IMR-90 (cell line): ENCODE measurements at regions not wholly inside any gene's neighbourhood (a gene's known extent, or its start where the extent isn't known, plus 50 kb on each side); places are given as distances from the start of the nearest gene placed in this dataset.

Experiments
- CEBPB ChIP-seq: IDR thresholded peaks from 2 replicates; pipeline ENCODE4 v1.6.1; 2012; ENCODE audit warnings: low read depth, low read length, improper control_type of control experiment
- FOS ChIP-seq: fragments of 150-350 bp; IDR thresholded peaks from 2 replicates; pipeline ENCODE4 v1.6.1; 2016; ENCODE audit warnings: low read depth, low read length
- MAFK ChIP-seq: IDR thresholded peaks from 2 replicates; pipeline ENCODE4 v1.6.1; 2012; ENCODE audit warnings: low read depth, low read length, improper control_type of control experiment
- MXI1 ChIP-seq: IDR thresholded peaks from 2 replicates; pipeline ENCODE4 v1.6.1; 2012; ENCODE audit warnings: low read depth, mild to moderate bottlenecking, low read length, moderate library complexity, borderline replicate concordance
- POLR2A ChIP-seq: IDR thresholded peaks from 2 replicates; pipeline ENCODE4 v1.6.1; 2012; ENCODE audit warnings: mild to moderate bottlenecking, low read depth, low read length
- RAD21 ChIP-seq: IDR thresholded peaks from 2 replicates; pipeline ENCODE4 v1.6.1; 2012; ENCODE audit warnings: low read length, improper control_type of control experiment
- RCOR1 ChIP-seq: IDR thresholded peaks from 2 replicates; pipeline ENCODE4 v1.6.1; 2012; ENCODE audit warnings: mild to moderate bottlenecking, low read length, improper control_type of control experiment; ENCODE audit not compliant: insufficient replicate concordance
- RFX5 ChIP-seq: IDR thresholded peaks from 2 replicates; pipeline ENCODE4 v1.8.0; 2012; ENCODE audit warnings: low read depth, mild to moderate bottlenecking, low read length, moderate library complexity
- SMC3 ChIP-seq: fragments of 150-350 bp; IDR thresholded peaks from 2 replicates; pipeline ENCODE4 v1.6.1; 2016; ENCODE audit warnings: low read depth, mild to moderate bottlenecking, antibody characterized with exemption, low read length, moderate library complexity
- TF ChIP-seq, protein P1 (sequence below): conservative IDR thresholded peaks from 2 replicates; pipeline ENCODE4 v1.5.1; 2012; ENCODE audit warnings: mild to moderate bottlenecking, low read depth, low read length, improper control_type of control experiment
- TF ChIP-seq, protein P2 (sequence below): fragments of 150-350 bp; IDR thresholded peaks from 2 replicates; pipeline ENCODE4 v1.6.1; 2017; ENCODE audit warnings: mild to moderate bottlenecking, antibody characterized with exemption, low read length, low read depth
- TF ChIP-seq, protein P3 (sequence below): fragments of 150-350 bp; IDR thresholded peaks from 2 replicates; pipeline ENCODE4 v1.6.1; 2016; ENCODE audit warnings: low read depth, mild to moderate bottlenecking, low read length, moderate library complexity, borderline replicate concordance

DNA sequence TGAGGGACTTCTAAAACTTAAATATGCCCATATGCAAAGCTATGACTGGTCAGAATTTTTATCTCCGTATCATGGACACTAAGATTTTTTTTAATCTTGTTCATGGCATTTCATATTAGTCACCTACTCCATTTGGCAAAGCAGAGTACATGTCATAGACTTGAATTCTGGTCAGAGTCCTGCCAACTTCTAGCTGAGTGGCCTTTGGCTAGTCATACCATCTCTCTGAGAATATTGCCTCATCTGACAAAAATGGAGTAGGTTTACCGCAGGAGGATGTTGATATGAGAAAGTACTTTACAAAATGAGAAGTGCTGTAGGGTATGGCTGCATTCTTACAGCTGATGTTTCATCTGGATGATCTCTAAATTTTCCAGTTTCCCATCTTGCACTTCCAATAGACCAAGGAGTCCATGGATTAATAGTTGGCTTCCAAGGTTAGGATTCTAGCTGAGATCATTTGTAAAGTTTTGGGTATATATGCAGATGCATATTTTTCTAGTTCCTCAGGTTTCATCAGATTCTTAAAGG, 150.8 kb upstream of the NR3C1 start:
- TF ChIP-seq, protein P1, sequence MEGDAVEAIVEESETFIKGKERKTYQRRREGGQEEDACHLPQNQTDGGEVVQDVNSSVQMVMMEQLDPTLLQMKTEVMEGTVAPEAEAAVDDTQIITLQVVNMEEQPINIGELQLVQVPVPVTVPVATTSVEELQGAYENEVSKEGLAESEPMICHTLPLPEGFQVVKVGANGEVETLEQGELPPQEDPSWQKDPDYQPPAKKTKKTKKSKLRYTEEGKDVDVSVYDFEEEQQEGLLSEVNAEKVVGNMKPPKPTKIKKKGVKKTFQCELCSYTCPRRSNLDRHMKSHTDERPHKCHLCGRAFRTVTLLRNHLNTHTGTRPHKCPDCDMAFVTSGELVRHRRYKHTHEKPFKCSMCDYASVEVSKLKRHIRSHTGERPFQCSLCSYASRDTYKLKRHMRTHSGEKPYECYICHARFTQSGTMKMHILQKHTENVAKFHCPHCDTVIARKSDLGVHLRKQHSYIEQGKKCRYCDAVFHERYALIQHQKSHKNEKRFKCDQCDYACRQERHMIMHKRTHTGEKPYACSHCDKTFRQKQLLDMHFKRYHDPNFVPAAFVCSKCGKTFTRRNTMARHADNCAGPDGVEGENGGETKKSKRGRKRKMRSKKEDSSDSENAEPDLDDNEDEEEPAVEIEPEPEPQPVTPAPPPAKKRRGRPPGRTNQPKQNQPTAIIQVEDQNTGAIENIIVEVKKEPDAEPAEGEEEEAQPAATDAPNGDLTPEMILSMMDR = no peak
- TF ChIP-seq CEBPB (peak; percentile 95), POLR2A (no peak; the same call in 1 of the 2 replicates), SMC3 (no peak), RFX5 (no peak), FOS (peak; percentile 84), RAD21 (peak; percentile 18; the same call in 1 of the 2 replicates), MAFK (peak; percentile 43; the same call in 1 of the 2 replicates), MXI1 (no peak), RCOR1 (peak; percentile 55)
- TF ChIP-seq, protein P2, sequence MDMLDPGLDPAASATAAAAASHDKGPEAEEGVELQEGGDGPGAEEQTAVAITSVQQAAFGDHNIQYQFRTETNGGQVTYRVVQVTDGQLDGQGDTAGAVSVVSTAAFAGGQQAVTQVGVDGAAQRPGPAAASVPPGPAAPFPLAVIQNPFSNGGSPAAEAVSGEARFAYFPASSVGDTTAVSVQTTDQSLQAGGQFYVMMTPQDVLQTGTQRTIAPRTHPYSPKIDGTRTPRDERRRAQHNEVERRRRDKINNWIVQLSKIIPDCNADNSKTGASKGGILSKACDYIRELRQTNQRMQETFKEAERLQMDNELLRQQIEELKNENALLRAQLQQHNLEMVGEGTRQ = no peak
- TF ChIP-seq, protein P3, sequence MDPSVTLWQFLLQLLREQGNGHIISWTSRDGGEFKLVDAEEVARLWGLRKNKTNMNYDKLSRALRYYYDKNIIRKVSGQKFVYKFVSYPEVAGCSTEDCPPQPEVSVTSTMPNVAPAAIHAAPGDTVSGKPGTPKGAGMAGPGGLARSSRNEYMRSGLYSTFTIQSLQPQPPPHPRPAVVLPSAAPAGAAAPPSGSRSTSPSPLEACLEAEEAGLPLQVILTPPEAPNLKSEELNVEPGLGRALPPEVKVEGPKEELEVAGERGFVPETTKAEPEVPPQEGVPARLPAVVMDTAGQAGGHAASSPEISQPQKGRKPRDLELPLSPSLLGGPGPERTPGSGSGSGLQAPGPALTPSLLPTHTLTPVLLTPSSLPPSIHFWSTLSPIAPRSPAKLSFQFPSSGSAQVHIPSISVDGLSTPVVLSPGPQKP = no peak
